Tibial nerve (tissue), 3 donors: ENCODE measurements at regions not wholly inside any gene's neighbourhood (a gene's known extent, or its start where the extent isn't known, plus 50 kb on each side); places are given as distances from the start of the nearest gene placed in this dataset.

ENCODE experiments used
- CTCF ChIP-seq, 5 experiments: fragments of 200-600 bp in 3 of 5; fragments of 450-650 bp in 2 of 5; sonication (generic) in 3 of 5; IDR thresholded peaks; one replicate each; pipeline ENCODE4 v1.5.1; 2016 to 2019; ENCODE audit warnings: antibody characterized with exemption in 5 of 5, mild to moderate bottlenecking in 3 of 5, moderate library complexity in 2 of 5
- POLR2A ChIP-seq, 2 donors: fragments of 450-650 bp; IDR thresholded peaks; one replicate each; pipeline ENCODE4 v1.6.1; 2017; ENCODE audit warnings: antibody characterized with exemption in 2 of 2, mild to moderate bottlenecking in 2 of 2, moderate library complexity in 2 of 2

- TF ChIP-seq CTCF (IDR thresholded peaks at IDR 0.05) = no peak
- no peak for TF ChIP-seq POLR2A (IDR thresholded peaks at IDR 0.05)
These were observed 422.3 kb downstream of the ZEB2 start for GRCh38 chr2:144097440-144098225.
